IMR-90 (cell line): ENCODE measurements at regions not wholly inside any gene's neighbourhood (a gene's known extent, or its start where the extent isn't known, plus 50 kb on each side); places are given as distances from the start of the nearest gene placed in this dataset.

ENCODE experiments used
- ATAC-seq: fragments of 200-7000 bp; cut with Tn5 transposase; 2 replicates; pipeline ENCODE4 v1.9.1; 2020; ENCODE audit warnings: low read depth, mild to moderate bottlenecking, moderate library complexity
- BruUV-seq: library from RNA; stranded (reverse); fragments of 400-500 nt; replicated peaks from 2 replicates; lab custom pipeline; 2021; lab: Mats Ljungman, UMichigan
- CTCF ChIA-PET: fragments of 300-600 bp; formaldehyde crosslinking; extraction: SDS; loops from one replicate; lab custom pipeline; 2021; ENCODE audit warnings: antibody characterized with exemption; lab: Yijun Ruan, JAX
- POLR2A ChIA-PET: fragments of 300-600 bp; sonication (Branson Sonifier 250); formaldehyde crosslinking; loops from one replicate; lab custom pipeline; 2022; ENCODE audit warnings: antibody characterized with exemption; ENCODE audit not compliant: unreplicated experiment; lab: Charles Lee
- DNase-seq: peaks from one replicate; pipeline ENCODE4 v3.0.0; 2013
- H2AFZ ChIP-seq: replicated peaks from 2 replicates; pipeline ENCODE3; 2013; ENCODE audit warnings: low read length, mild to moderate bottlenecking; ENCODE audit not compliant: poor library complexity
- H2AK5ac ChIP-seq: 2 replicates; pipeline ENCODE4 v1.6.1; 2013; ENCODE audit warnings: low read depth, low read length, inconsistent platforms
- H2AK9ac ChIP-seq: replicated peaks from 2 replicates; pipeline ENCODE3; 2013; ENCODE audit warnings: mild to moderate bottlenecking, low read depth, low read length, moderate library complexity; ENCODE audit not compliant: poor library complexity
- H2BK120ac ChIP-seq: 2 replicates; pipeline ENCODE4 v1.6.1; 2013; ENCODE audit warnings: low read depth, low read length, inconsistent platforms
- H2BK15ac ChIP-seq: 3 replicates; pipeline ENCODE4 v1.6.1; 2013; ENCODE audit warnings: low read depth, low read length, inconsistent platforms
- H2BK20ac ChIP-seq: 2 replicates; pipeline ENCODE4 v1.6.1; 2013; ENCODE audit warnings: low read depth, mild to moderate bottlenecking, inconsistent platforms, low read length, moderate library complexity
- H2BK5ac ChIP-seq: 2 replicates; pipeline ENCODE4 v1.6.1; 2013; ENCODE audit warnings: mild to moderate bottlenecking, low read depth, low read length, inconsistent platforms; ENCODE audit not compliant: poor library complexity, severe bottlenecking
- H3K14ac ChIP-seq: replicated peaks from 2 replicates; pipeline ENCODE4 v1.6.1; 2013; ENCODE audit warnings: low read depth, low read length, inconsistent platforms
- H3K18ac ChIP-seq: 2 replicates; pipeline ENCODE4 v1.6.1; 2013; ENCODE audit warnings: low read depth, low read length, control low read depth
- H3K23ac ChIP-seq: 2 replicates; pipeline ENCODE4 v1.6.1; 2013; ENCODE audit warnings: low read depth, low read length, inconsistent platforms
- H3K27ac ChIP-seq: 2 replicates; pipeline ENCODE4 v1.5.1; 2013; ENCODE audit warnings: mild to moderate bottlenecking, control low read depth, low read length; ENCODE audit not compliant: insufficient read depth
- H3K27me3 ChIP-seq: 2 replicates; pipeline ENCODE4 v1.6.1; 2013; ENCODE audit warnings: low read length; ENCODE audit not compliant: control insufficient read depth, insufficient read depth
- H3K36me3 ChIP-seq: 2 replicates; pipeline ENCODE4 v1.6.1; 2013; ENCODE audit warnings: low read length, mixed read lengths; ENCODE audit not compliant: control insufficient read depth, insufficient read depth
- H3K4ac ChIP-seq: 2 replicates; pipeline ENCODE4 v1.6.1; 2013; ENCODE audit warnings: low read depth, low read length, inconsistent platforms
- H3K4me1 ChIP-seq: 2 replicates; pipeline ENCODE4 v1.6.1; 2013; ENCODE audit warnings: low read length, mixed read lengths; ENCODE audit not compliant: control insufficient read depth, insufficient read depth
- H3K4me2 ChIP-seq: 2 replicates; pipeline ENCODE4 v1.6.1; 2013; ENCODE audit warnings: low read depth, mild to moderate bottlenecking, control low read depth, low read length, moderate library complexity
- H3K4me3 ChIP-seq: 2 replicates; pipeline ENCODE4 v1.5.1; 2013; ENCODE audit warnings: low read depth, mild to moderate bottlenecking, control low read depth, low read length, moderate library complexity; ENCODE audit not compliant: insufficient read depth
- H3K56ac ChIP-seq: 2 replicates; pipeline ENCODE4 v1.6.1; 2013; ENCODE audit warnings: low read length, inconsistent platforms; ENCODE audit not compliant: insufficient read depth; ENCODE audit errors: extremely low read depth
- H3K79me1 ChIP-seq, 2 experiments: 2 replicates each; pipeline ENCODE4 v1.6.1; 2013; ENCODE audit warnings: low read length in 2 of 2, inconsistent platforms in 1 of 2, low read depth in 1 of 2
- H3K9ac ChIP-seq: 2 replicates; pipeline ENCODE4 v1.6.1; 2013; ENCODE audit warnings: low read depth, low read length, control low read depth
- H3K9me1 ChIP-seq: 2 replicates; pipeline ENCODE4 v1.6.1; 2013; ENCODE audit warnings: low read length, inconsistent platforms; ENCODE audit not compliant: insufficient read depth
- H3K9me3 ChIP-seq: 2 replicates; pipeline ENCODE4 v1.6.1; 2013; ENCODE audit warnings: low read length; ENCODE audit not compliant: control insufficient read depth, insufficient read depth
- H4K20me1 ChIP-seq: 2 replicates; pipeline ENCODE4 v1.6.1; 2013; ENCODE audit warnings: low read length, inconsistent platforms; ENCODE audit not compliant: insufficient read depth
- H4K5ac ChIP-seq: 2 replicates; pipeline ENCODE4 v1.6.1; 2013; ENCODE audit warnings: mild to moderate bottlenecking, low read depth, low read length, control low read depth
- H4K8ac ChIP-seq, 2 experiments: 2 replicates each; pipeline ENCODE4 v1.6.1; 2013; ENCODE audit warnings: low read depth in 2 of 2, low read length in 2 of 2, control low read depth in 1 of 2, inconsistent platforms in 1 of 2
- H4K91ac ChIP-seq: 2 replicates; pipeline ENCODE4 v1.6.1; 2013; ENCODE audit warnings: low read depth, low read length, inconsistent platforms; ENCODE audit not compliant: insufficient read depth
- CEBPB ChIP-seq: IDR thresholded peaks from 2 replicates; pipeline ENCODE4 v1.6.1; 2012; ENCODE audit warnings: low read depth, low read length, improper control_type of control experiment
- CHD1 ChIP-seq: IDR thresholded peaks from 2 replicates; pipeline ENCODE4 v1.6.1; 2012; ENCODE audit warnings: low read depth, low read length, improper control_type of control experiment
- POLR2A ChIP-seq: IDR thresholded peaks from 2 replicates; pipeline ENCODE4 v1.6.1; 2012; ENCODE audit warnings: mild to moderate bottlenecking, low read depth, low read length
- RAD21 ChIP-seq: IDR thresholded peaks from 2 replicates; pipeline ENCODE4 v1.6.1; 2012; ENCODE audit warnings: low read length, improper control_type of control experiment
- RFX5 ChIP-seq: IDR thresholded peaks from 2 replicates; pipeline ENCODE4 v1.8.0; 2012; ENCODE audit warnings: low read depth, mild to moderate bottlenecking, low read length, moderate library complexity
- SMC3 ChIP-seq: fragments of 150-350 bp; IDR thresholded peaks from 2 replicates; pipeline ENCODE4 v1.6.1; 2016; ENCODE audit warnings: low read depth, mild to moderate bottlenecking, antibody characterized with exemption, low read length, moderate library complexity
- WGBS, 2 experiments: methylation state at CpG; one replicate each; pipeline versions ENCODE4 v1.1.5 to v1.1.7; 2013; ENCODE audit warnings: missing lambda C conversion rate in 2 of 2; ENCODE audit not compliant: insufficient read length in 1 of 2; ENCODE audit errors: extremely low coverage in 2 of 2; 5-methylcytosine and 5-hydroxymethylcytosine counted together
- dilution Hi-C: fragments of 300-500 bp; cut with HindIII; formaldehyde crosslinking; loops from one replicate; pipeline ENCODE4 v1.14.3; 2018; ENCODE audit warnings: low sequenced_read_pairs; ENCODE audit not compliant: unreplicated experiment
- in situ Hi-C: fragments of 300-500 bp; cut with MboI; formaldehyde crosslinking; loops from 3 replicates; pipeline ENCODE4 v1.14.3; 2019; ENCODE audit warnings: low sequenced_read_pairs, inconsistent platforms, mixed read lengths
- intact Hi-C: fragments of 100-400 bp; cut with micrococcal nuclease; formaldehyde crosslinking; loops from 2 replicates; pipeline ENCODE4 v1.10.0; 2022
- TF ChIP-seq, protein P1 (sequence below): fragments of 150-350 bp; IDR thresholded peaks from 2 replicates; pipeline ENCODE4 v1.6.1; 2017; ENCODE audit warnings: mild to moderate bottlenecking, antibody characterized with exemption, low read length, low read depth
- TF ChIP-seq, protein P2 (sequence below): fragments of 150-350 bp; IDR thresholded peaks from 2 replicates; pipeline ENCODE4 v1.6.1; 2016; ENCODE audit warnings: low read depth, mild to moderate bottlenecking, low read length, moderate library complexity, borderline replicate concordance

DNA sequence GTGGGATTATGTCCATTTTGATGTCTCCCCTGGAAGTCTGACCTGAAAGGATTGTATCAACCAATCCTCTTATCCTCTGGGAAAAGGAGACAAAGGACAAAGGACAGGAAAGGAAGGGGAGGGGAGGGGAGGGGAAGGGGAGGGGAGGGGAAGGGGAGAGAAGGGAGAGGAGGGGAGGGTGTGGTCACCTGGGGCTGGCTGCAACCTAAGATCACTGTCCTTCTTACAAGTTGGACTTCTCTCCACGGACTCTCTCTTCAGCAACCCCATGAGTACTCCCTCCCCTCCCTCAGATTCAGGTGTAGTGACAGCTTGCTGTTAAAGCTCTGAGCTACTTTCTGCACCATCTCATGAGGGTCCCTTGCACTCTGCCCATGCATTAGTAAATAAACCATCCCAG, 58.9 kb upstream of the KLHL31 start:
- Histone ChIP-seq H2BK5ac (no peak overlapping the region), H3K36me3 (no peaks in the 10 kb centered on the region), H3K4me3 (no peak overlapping the region), H2AK9ac (no peak overlapping the region), H3K14ac (no peak overlapping the region), H4K20me1 (no peaks in the 10 kb centered on the region; the same call in 1 of the 2 replicates), H2AFZ (no peak overlapping the region), H3K27me3 (no peaks in the 10 kb centered on the region), H3K4me1 (peaks cover 3% of the 10 kb centered on the region; the same call in 1 of the 2 replicates), H2BK120ac (no peak overlapping the region), H3K18ac (no peak overlapping the region), H4K91ac (no peak overlapping the region), H3K9me3 (no peaks in the 10 kb centered on the region), H3K27ac (no peak overlapping the region), H4K8ac (no peak overlapping the region), H3K4me2 (no peak overlapping the region), H3K4ac (no peak overlapping the region), H3K56ac (no peak overlapping the region), H3K23ac (no peak overlapping the region), H2BK20ac (no peak overlapping the region), H3K9me1 (peaks cover 3% of the 10 kb centered on the region), H2BK15ac (no peak overlapping the region), H3K9ac (no peak overlapping the region), H3K79me1 (no peaks in the 10 kb centered on the region), H2AK5ac (no peak overlapping the region), H4K5ac (no peak overlapping the region)
- ChIA-PET POLR2A (interaction anchor here (0.6 kb wide), 1 partner anchor 979 kb away, joined by 4 read pairs; no protein-coding TSS in a partner anchor), CTCF (interaction anchor here (0.9 to 2.8 kb wide), 4 partner anchors 33 to 232 kb away, joined by 3 to 18 read pairs (median 6); no protein-coding TSS in a partner anchor)
- TF ChIP-seq RFX5 (no peak), CEBPB (no peak), POLR2A (no peak), CHD1 (no peak), RAD21 (no peak), SMC3 (no peak)
- TF ChIP-seq, protein P1, sequence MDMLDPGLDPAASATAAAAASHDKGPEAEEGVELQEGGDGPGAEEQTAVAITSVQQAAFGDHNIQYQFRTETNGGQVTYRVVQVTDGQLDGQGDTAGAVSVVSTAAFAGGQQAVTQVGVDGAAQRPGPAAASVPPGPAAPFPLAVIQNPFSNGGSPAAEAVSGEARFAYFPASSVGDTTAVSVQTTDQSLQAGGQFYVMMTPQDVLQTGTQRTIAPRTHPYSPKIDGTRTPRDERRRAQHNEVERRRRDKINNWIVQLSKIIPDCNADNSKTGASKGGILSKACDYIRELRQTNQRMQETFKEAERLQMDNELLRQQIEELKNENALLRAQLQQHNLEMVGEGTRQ, result no peak
- TF ChIP-seq, protein P2, sequence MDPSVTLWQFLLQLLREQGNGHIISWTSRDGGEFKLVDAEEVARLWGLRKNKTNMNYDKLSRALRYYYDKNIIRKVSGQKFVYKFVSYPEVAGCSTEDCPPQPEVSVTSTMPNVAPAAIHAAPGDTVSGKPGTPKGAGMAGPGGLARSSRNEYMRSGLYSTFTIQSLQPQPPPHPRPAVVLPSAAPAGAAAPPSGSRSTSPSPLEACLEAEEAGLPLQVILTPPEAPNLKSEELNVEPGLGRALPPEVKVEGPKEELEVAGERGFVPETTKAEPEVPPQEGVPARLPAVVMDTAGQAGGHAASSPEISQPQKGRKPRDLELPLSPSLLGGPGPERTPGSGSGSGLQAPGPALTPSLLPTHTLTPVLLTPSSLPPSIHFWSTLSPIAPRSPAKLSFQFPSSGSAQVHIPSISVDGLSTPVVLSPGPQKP, result no peak
- in situ Hi-C loops (loop anchor here (5.0 kb wide), 1 partner anchor 227 kb away; no protein-coding TSS in a partner anchor), intact Hi-C loops (no loop called here), dilution Hi-C loops (no loop called here)
- ATAC-seq (no peak), DNase-seq (no peak)
- no CpG with 5 or more reads among the region's 1 CpG for WGBS, 2 experiments
- no TSS peak for BruUV-seq
